ENCODE measurements at regions not wholly inside any gene's neighbourhood (a gene's known extent, or its start where the extent isn't known, plus 50 kb on each side); places are given as distances from the start of the nearest gene placed in this dataset.

- Histone ChIP-seq H3K4me1 (ENCODE audit: control insufficient read depth, insufficient read depth, low read length) (no peaks in the 10 kb centered on the region), H2AFZ (replicated peaks; ENCODE audit: low read length, poor library complexity) (no peak overlapping the region), H3K56ac (ENCODE audit: extremely low read depth, insufficient read depth, low read length) (no peak overlapping the region), H2AK9ac (replicated peaks; ENCODE audit: low read depth, low read length, poor library complexity) (no peak overlapping the region), H3K27me3 (ENCODE audit: control insufficient read depth, insufficient read depth, low read length) (no peaks in the 10 kb centered on the region), H3K79me1 (ENCODE audit: low read depth in 1 of 2, low read length in 2 of 2) (no peaks in the 10 kb centered on the region), H3K4me3 (ENCODE audit: insufficient read depth, low read depth, low read length) (no peak overlapping the region), H4K8ac (ENCODE audit: low read depth in 2 of 2, low read length in 2 of 2) (no peak overlapping the region), H3K27ac (ENCODE audit: insufficient read depth, low read length) (no peak overlapping the region), H3K14ac (replicated peaks; ENCODE audit: low read depth, low read length) (no peak overlapping the region), H3K9me3 (ENCODE audit: control insufficient read depth, insufficient read depth, low read length) (no peaks in the 10 kb centered on the region), H3K9ac (ENCODE audit: low read depth, low read length) (no peak overlapping the region), H3K23ac (ENCODE audit: low read depth, low read length) (no peak overlapping the region), H2AK5ac (ENCODE audit: low read depth, low read length) (no peak overlapping the region), H2BK5ac (ENCODE audit: low read depth, low read length, poor library complexity, severe bottlenecking) (no peak overlapping the region), H2BK15ac (ENCODE audit: low read depth, low read length) (no peak overlapping the region), H4K20me1 (ENCODE audit: insufficient read depth, low read length) (no peaks in the 10 kb centered on the region), H3K18ac (ENCODE audit: low read depth, low read length) (no peak overlapping the region), H2BK120ac (ENCODE audit: low read depth, low read length) (no peak overlapping the region), H3K4me2 (ENCODE audit: low read depth, low read length) (no peak overlapping the region), H3K36me3 (ENCODE audit: control insufficient read depth, insufficient read depth, low read length) (no peaks in the 10 kb centered on the region), H4K91ac (ENCODE audit: insufficient read depth, low read depth, low read length) (no peak overlapping the region), H2BK20ac (ENCODE audit: low read depth, low read length) (no peak overlapping the region), H3K4ac (ENCODE audit: low read depth, low read length) (no peak overlapping the region), H4K5ac (ENCODE audit: low read depth, low read length) (no peak overlapping the region), H3K9me1 (ENCODE audit: insufficient read depth, low read length) (no peaks in the 10 kb centered on the region)
- ATAC-seq (ENCODE audit: low read depth), result no peak
- CTCF ChIA-PET, result no interaction called here
- DNase-seq, result no peak
- TF ChIP-seq CTCF (conservative IDR thresholded peaks at IDR 0.05; ENCODE audit: low read depth, low read length), result no peak
- no peak for TF ChIP-seq BHLHE40 (IDR thresholded peaks at IDR 0.05; ENCODE audit: low read depth, low read length)
- TF ChIP-seq MXI1 (IDR thresholded peaks at IDR 0.05; ENCODE audit: borderline replicate concordance, low read depth, low read length), result no peak
- no peak for TF ChIP-seq RCOR1 (IDR thresholded peaks at IDR 0.05; ENCODE audit: insufficient replicate concordance, low read length)
- TF ChIP-seq USF2 (IDR thresholded peaks at IDR 0.05; ENCODE audit: low read depth, low read length), result no peak
- no peak for TF ChIP-seq CHD1 (IDR thresholded peaks at IDR 0.05; ENCODE audit: low read depth, low read length)
- TF ChIP-seq MAZ (IDR thresholded peaks at IDR 0.05; ENCODE audit: borderline replicate concordance, low read depth, low read length), result no peak
- TF ChIP-seq NFE2L2 (IDR thresholded peaks at IDR 0.05; ENCODE audit: low read depth, low read length), result no peak
- TF ChIP-seq RFX5 (IDR thresholded peaks at IDR 0.05; ENCODE audit: low read depth, low read length), result no peak
- TF ChIP-seq FOS (IDR thresholded peaks at IDR 0.05; ENCODE audit: low read depth, low read length), result no peak
- TF ChIP-seq, protein P1, sequence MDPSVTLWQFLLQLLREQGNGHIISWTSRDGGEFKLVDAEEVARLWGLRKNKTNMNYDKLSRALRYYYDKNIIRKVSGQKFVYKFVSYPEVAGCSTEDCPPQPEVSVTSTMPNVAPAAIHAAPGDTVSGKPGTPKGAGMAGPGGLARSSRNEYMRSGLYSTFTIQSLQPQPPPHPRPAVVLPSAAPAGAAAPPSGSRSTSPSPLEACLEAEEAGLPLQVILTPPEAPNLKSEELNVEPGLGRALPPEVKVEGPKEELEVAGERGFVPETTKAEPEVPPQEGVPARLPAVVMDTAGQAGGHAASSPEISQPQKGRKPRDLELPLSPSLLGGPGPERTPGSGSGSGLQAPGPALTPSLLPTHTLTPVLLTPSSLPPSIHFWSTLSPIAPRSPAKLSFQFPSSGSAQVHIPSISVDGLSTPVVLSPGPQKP (IDR thresholded peaks at IDR 0.05; ENCODE audit: borderline replicate concordance, low read depth, low read length), result no peak
- TF ChIP-seq MAFK (IDR thresholded peaks at IDR 0.05; ENCODE audit: low read depth, low read length), result no peak
- no peak for TF ChIP-seq CEBPB (IDR thresholded peaks at IDR 0.05; ENCODE audit: low read depth, low read length)
- no peak for TF ChIP-seq POLR2A (IDR thresholded peaks at IDR 0.05; ENCODE audit: low read depth, low read length)
- TF ChIP-seq SMC3 (IDR thresholded peaks at IDR 0.05; ENCODE audit: low read depth, low read length), result no peak
- TF ChIP-seq RAD21 (IDR thresholded peaks at IDR 0.05; ENCODE audit: low read length), result no peak
- intact Hi-C loops (cut with micrococcal nuclease), result no loop called here
- dilution Hi-C loops (cut with HindIII; ENCODE audit: low sequenced_read_pairs, unreplicated experiment), result no loop called here
- in situ Hi-C loops (cut with MboI; ENCODE audit: low sequenced_read_pairs), result no loop called here
- POLR2A ChIA-PET (ENCODE audit: unreplicated experiment), result no interaction called here
- BruUV-seq (replicated peaks), result no TSS peak
Observed at GRCh38 chr5:90307322-90307721, 102.2 kb downstream of the CETN3 start.
